Stomach (tissue), 8 donors: ENCODE measurements at regions not wholly inside any gene's neighbourhood (a gene's known extent, or its start where the extent isn't known, plus 50 kb on each side); places are given as distances from the start of the nearest gene placed in this dataset.
A peak's percentile ranks its signal among the peaks of the same experiment; 100 is the strongest.

ENCODE experiments used
- DNase-seq, 2 donors: peaks; one replicate each; pipeline versions ENCODE4 v3.0.0 to v3.0.0-alpha.2; 2013 to 2019
- H3K27ac ChIP-seq, 5 donors: fragments of 200-600 bp in 4 of 5; sonication (generic) in 4 of 5; one replicate each; pipeline ENCODE4 v1.5.1; 2013 to 2019; ENCODE audit warnings: mild to moderate bottlenecking in 1 of 5, moderate library complexity in 1 of 5
- H3K27me3 ChIP-seq, 3 donors: fragments of 200-600 bp; sonication (generic); one replicate each; pipeline ENCODE4 v1.5.1; 2017 to 2019; ENCODE audit warnings: mixed run types in 1 of 3
- H3K36me3 ChIP-seq, 4 donors: fragments of 200-600 bp; sonication (generic); 1 replicate in 3 of 4; 2 replicates in 1 of 4; pipeline ENCODE4 v1.5.1; 2016 to 2019
- H3K4me1 ChIP-seq, 4 donors: fragments of 200-600 bp; sonication (generic); one replicate each; pipeline ENCODE4 v1.5.1; 2016 to 2019
- H3K4me3 ChIP-seq, 4 donors: fragments of 200-600 bp; sonication (generic) in 3 of 4; one replicate each; pipeline ENCODE4 v1.5.1; 2016 to 2019; ENCODE audit warnings: mild to moderate bottlenecking in 1 of 4
- H3K9me3 ChIP-seq, 4 donors: fragments of 200-600 bp; sonication (generic); one replicate each; pipeline ENCODE4 v1.5.1; 2016 to 2019
- EP300 ChIP-seq: sonication (generic); formaldehyde crosslinking; IDR thresholded peaks from one replicate; pipeline ENCODE4 v1.6.1; 2017; ENCODE audit warnings: antibody characterized with exemption
- POLR2A ChIP-seq, 4 donors: fragments of 450-650 bp; IDR thresholded peaks; one replicate each; pipeline ENCODE4 v1.6.1; 2016; ENCODE audit warnings: antibody characterized with exemption in 4 of 4, control low read depth in 2 of 4, mild to moderate bottlenecking in 1 of 4, moderate library complexity in 1 of 4
- POLR2AphosphoS5 ChIP-seq, 3 donors: sonication (generic); formaldehyde crosslinking; IDR thresholded peaks; one replicate each; pipeline ENCODE4 v1.6.1; 2016; ENCODE audit warnings: antibody characterized with exemption in 3 of 3
- WGBS, 5 donors: extraction: QIAGEN DNeasy Blood & Tissue Kit in 3 of 5; methylation state at CpG; one replicate each; pipeline versions ENCODE4 v1.1.5 to v1.1.7; 2013 to 2018; 5-methylcytosine and 5-hydroxymethylcytosine counted together
- intact Hi-C: fragments of 100-400 bp; cut with DNase I; formaldehyde crosslinking; loops from one replicate; pipeline ENCODE4 v1.15.1; 2023; ENCODE audit warnings: low total_unique reads
- TF ChIP-seq, protein P1 (sequence below), 7 experiments: fragments of 450-650 bp in 4 of 7; fragments of 200-600 bp in 3 of 7; sonication (generic) in 3 of 7; IDR thresholded peaks; one replicate each; pipeline ENCODE4 v1.5.1; 2016 to 2019; ENCODE audit warnings: antibody characterized with exemption in 7 of 7, control low read depth in 2 of 7, mild to moderate bottlenecking in 1 of 7
- donor health status: healthy with polysubstance abuse.
- donor health status: Bipolar disorder and iron deficiency.
- donor health status: healthy.

DNA sequence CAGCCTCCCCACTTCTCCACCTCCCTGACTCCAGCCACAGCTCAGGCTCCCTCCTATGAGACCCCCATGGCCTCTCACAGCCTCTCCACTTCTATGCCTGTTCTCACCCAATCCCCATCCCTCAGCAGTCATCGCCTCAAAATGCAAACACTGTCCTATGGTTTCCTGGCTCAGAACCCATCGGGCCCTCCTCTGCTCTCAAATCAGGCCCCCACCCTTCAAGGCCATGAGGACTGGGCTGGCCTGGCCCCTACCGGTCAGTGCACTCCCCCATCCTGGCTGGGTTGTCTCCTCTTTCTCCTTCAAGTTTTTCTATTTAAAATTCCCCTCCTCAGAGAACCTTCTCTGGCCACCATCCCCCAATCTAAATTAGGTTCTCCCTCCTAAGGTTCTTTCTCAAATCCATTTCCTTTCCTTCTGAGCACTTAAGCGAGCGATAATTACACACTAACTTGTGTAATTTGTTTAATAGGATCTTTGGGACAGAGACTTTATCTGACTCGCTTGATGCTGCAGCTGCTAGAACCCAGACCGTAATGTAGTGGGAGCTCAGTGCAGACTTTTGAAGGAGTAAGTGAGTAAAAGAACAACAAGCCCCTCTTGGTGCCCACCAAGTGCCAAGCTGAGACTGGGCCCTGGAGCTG is 347.2 kb downstream of the MATN1 start:
- TF ChIP-seq, protein P1, sequence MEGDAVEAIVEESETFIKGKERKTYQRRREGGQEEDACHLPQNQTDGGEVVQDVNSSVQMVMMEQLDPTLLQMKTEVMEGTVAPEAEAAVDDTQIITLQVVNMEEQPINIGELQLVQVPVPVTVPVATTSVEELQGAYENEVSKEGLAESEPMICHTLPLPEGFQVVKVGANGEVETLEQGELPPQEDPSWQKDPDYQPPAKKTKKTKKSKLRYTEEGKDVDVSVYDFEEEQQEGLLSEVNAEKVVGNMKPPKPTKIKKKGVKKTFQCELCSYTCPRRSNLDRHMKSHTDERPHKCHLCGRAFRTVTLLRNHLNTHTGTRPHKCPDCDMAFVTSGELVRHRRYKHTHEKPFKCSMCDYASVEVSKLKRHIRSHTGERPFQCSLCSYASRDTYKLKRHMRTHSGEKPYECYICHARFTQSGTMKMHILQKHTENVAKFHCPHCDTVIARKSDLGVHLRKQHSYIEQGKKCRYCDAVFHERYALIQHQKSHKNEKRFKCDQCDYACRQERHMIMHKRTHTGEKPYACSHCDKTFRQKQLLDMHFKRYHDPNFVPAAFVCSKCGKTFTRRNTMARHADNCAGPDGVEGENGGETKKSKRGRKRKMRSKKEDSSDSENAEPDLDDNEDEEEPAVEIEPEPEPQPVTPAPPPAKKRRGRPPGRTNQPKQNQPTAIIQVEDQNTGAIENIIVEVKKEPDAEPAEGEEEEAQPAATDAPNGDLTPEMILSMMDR (IDR thresholded peaks at IDR 0.05), result no peak
- TF ChIP-seq POLR2A (IDR thresholded peaks at IDR 0.05), result no peak
- no peak for TF ChIP-seq POLR2AphosphoS5 (IDR thresholded peaks at IDR 0.05)
- TF ChIP-seq EP300, result no peak
- peak in 1 of 2 donors; percentile 11 for DNase-seq
- no peak overlapping the region for H3K4me3 ChIP-seq
- H3K36me3 ChIP-seq, result no peaks in the 10 kb centered on the region
- WGBS, 5 donors, result 67 to 71% (median 69%) methylated on average over 7 of the region's 7 CpGs
- intact Hi-C loops, result no loop called here
- H3K27ac ChIP-seq, result no peak overlapping the region
- peaks cover 0 to 15% (median 12%) of the 10 kb centered on the region in 4 donors for H3K4me1 ChIP-seq
- peaks cover 0 to 65% (median 14%) of the 10 kb centered on the region in 3 donors for H3K27me3 ChIP-seq
- no peaks in the 10 kb centered on the region for H3K9me3 ChIP-seq

DNA sequence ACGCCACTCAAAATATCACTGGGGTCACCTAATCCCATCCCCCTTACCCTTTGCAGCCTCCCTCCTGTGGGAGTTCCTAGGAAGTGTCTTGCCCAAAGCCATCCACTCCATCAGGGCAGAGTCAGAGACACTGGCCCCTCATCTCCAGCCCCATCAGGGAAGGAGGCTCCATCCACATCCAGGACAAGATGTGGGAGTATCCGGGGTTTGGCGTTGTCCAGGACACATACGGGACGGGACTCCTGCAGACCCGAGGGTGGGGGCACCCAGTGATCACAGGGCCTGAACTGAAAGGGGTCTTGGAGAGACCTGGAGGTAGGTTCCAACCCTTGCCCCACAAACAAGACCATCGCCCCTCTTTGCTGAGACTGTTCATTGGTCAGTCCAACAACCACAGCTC is 348.2 kb downstream of the MATN1 start:
- H3K36me3 ChIP-seq, result no peaks in the 10 kb centered on the region
- TF ChIP-seq, protein P1 (IDR thresholded peaks at IDR 0.05), result no peak
- TF ChIP-seq POLR2AphosphoS5 (IDR thresholded peaks at IDR 0.05) (no peak), POLR2A (IDR thresholded peaks at IDR 0.05) (no peak), EP300 (no peak)
- H3K27me3 ChIP-seq, result peaks cover 0 to 64% (median 14%) of the 10 kb centered on the region in 3 donors
- no peaks in the 10 kb centered on the region for H3K9me3 ChIP-seq
- intact Hi-C loops, result no loop called here
- no peak overlapping the region for H3K4me3 ChIP-seq
- peak in 1 of 2 donors; percentile 23 for DNase-seq
- no peak overlapping the region for H3K27ac ChIP-seq
- WGBS, 5 donors, result 66 to 78% (median 74%) methylated on average over 7 of the region's 7 CpGs
- H3K4me1 ChIP-seq, result peaks cover 0 to 14% (median 10%) of the 10 kb centered on the region in 4 donors

DNA sequence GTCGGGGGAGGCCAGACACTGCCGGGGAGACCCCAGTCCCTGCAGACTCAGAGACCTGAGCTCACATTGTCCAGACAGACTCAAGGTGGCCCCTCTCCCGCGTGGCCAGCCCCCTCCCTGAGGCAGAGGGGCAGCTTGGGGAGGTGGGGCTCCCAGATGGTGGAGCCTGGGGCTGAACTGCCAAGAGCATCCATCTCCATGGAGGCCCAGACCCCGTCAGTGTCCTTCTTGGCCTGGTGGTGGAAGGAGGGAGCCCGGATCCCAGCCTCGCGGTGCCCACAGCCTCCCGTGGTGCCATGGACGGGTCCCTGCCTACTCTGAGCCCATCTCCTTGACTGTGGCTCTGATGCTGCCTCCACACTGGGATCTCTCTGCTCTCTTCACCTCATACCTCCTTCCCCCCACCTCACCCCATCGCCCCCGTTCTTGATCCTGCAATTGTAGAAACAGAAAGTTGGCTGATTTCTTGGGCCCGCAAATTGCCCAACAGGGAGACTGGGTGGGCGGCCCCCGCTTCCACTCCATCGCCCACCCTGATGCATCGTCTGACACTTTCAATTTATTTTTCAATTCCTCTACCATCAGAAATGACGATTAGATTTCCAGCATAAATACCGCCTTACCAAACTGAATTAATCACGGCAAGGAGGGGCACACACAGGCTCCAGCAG is 348.9 kb downstream of the MATN1 start:
- peaks cover 0 to 64% (median 14%) of the 10 kb centered on the region in 3 donors for H3K27me3 ChIP-seq
- peaks cover 0 to 8% (median 5%) of the 10 kb centered on the region in 4 donors for H3K4me1 ChIP-seq
- TF ChIP-seq POLR2A (IDR thresholded peaks at IDR 0.05), result no peak
- no peak for TF ChIP-seq POLR2AphosphoS5 (IDR thresholded peaks at IDR 0.05)
- TF ChIP-seq EP300, result no peak
- TF ChIP-seq, protein P1 (IDR thresholded peaks at IDR 0.05), result no peak
- intact Hi-C loops, result no loop called here
- 84 to 89% (median 86%) methylated on average over 12 to 20 of the region's 20 CpGs for WGBS, 5 donors
- no peak overlapping the region for H3K4me3 ChIP-seq
- no peaks in the 10 kb centered on the region for H3K36me3 ChIP-seq
- DNase-seq, result peak in 1 of 2 donors; percentile 16
- no peak overlapping the region for H3K27ac ChIP-seq
- no peaks in the 10 kb centered on the region for H3K9me3 ChIP-seq

DNA sequence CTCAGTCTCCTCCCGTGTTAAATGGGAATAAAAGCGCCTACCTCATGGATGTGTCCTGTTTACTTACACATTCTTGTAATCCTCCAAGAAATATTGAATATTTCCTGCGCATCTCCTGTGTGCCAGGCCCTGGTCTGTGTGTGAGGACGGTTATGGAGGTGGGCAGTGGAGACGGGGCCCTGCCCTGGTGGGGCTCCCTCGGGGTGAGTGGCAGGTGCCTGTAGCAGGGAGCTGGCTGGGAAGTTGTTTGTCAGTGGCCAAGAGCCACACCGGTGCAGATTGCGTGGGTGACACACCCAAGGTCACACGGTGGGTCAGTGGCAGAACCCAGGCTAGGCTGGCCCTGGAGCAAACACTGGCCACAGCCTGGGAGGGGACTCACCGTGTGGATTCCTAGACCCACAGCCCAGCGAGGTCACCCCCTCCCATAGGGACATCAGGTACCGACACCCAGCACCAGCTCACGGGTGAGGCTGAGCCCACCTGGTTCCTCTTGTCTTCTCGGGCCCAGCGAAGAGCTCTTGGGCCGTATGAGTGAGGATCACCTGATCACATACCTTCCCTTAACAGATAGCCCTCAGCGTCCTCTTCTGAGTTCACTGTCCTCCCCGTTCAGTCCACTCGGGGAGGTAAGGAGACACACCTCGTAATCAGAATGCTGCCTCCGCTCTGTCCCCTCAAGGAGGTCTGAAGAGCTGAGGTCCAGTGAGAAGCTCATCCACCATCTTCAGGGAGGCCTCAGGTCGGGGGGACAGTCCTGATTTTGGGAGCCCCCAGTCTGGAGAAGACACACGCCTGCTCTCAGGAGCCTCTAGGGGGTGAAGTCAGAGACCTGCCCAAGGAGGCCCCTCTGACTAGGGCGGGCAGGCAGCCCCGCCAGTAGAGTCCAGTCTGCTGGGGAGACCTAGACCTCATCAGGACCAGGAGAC is 349.6 kb downstream of the MATN1 start:
- intact Hi-C loops, result no loop called here
- no peaks in the 10 kb centered on the region for H3K36me3 ChIP-seq
- H3K4me1 ChIP-seq, result no peaks in the 10 kb centered on the region
- no peak overlapping the region for H3K27ac ChIP-seq
- peak in 1 of 2 donors; percentile 22 for DNase-seq
- TF ChIP-seq, protein P1 (IDR thresholded peaks at IDR 0.05), result no peak
- no peak for TF ChIP-seq POLR2A (IDR thresholded peaks at IDR 0.05)
- no peak for TF ChIP-seq EP300
- TF ChIP-seq POLR2AphosphoS5 (IDR thresholded peaks at IDR 0.05), result no peak
- H3K27me3 ChIP-seq, result peaks cover 0 to 61% (median 14%) of the 10 kb centered on the region in 3 donors
- WGBS, 5 donors, result 58 to 77% (median 67%) methylated on average over 14 to 25 of the region's 25 CpGs
- H3K4me3 ChIP-seq, result no peak overlapping the region
- H3K9me3 ChIP-seq, result no peaks in the 10 kb centered on the region
